GM13976 (cell line): ENCODE measurements at regions not wholly inside any gene's neighbourhood (a gene's known extent, or its start where the extent isn't known, plus 50 kb on each side); places are given as distances from the start of the nearest gene placed in this dataset.

Experiments used
- DNase-seq: peaks from one replicate; pipeline ENCODE4 v3.0.0; 2012; ENCODE audit warnings: low spot score
- CTCF ChIP-seq: IDR thresholded peaks from 2 replicates; pipeline ENCODE4 v1.5.1; 2012; ENCODE audit warnings: borderline replicate concordance, mild to moderate bottlenecking; ENCODE audit not compliant: insufficient read depth; ENCODE audit errors: extremely low read depth, missing control alignments, control extremely low read depth
- in situ Hi-C: fragments of 300-500 bp; cut with MboI; formaldehyde crosslinking; loops from one replicate; pipeline ENCODE4 v1.12.0; 2022; ENCODE audit warnings: low sequenced_read_pairs, mixed read lengths, inconsistent platforms; ENCODE audit not compliant: unreplicated experiment

- no peak for DNase-seq
- no peak for TF ChIP-seq CTCF
- in situ Hi-C loops = no loop called here
Observed at GRCh38 chr18:67194886-67195285, 321.6 kb downstream of the DSEL start.

- in situ Hi-C loops = no loop called here
- no peak for TF ChIP-seq CTCF
- no peak for DNase-seq
Observed at GRCh38 chr18:67192535-67192934, 324.0 kb downstream of the DSEL start.

GRCh38 chr18:67183398-67183797 is 333.1 kb downstream of the DSEL start:
- no peak for TF ChIP-seq CTCF
- DNase-seq = no peak
- in situ Hi-C loops = no loop called here

- no peak for DNase-seq
- no peak for TF ChIP-seq CTCF
- in situ Hi-C loops = no loop called here
Observed at GRCh38 chr18:67179726-67180125, 336.8 kb downstream of the DSEL start.

GRCh38 chr18:67159662-67160061 is 356.9 kb downstream of the DSEL start:
- in situ Hi-C loops = no loop called here
- no peak for DNase-seq
- no peak for TF ChIP-seq CTCF

- in situ Hi-C loops = no loop called here
- TF ChIP-seq CTCF = no peak
- no peak for DNase-seq
Observed at GRCh38 chr18:67154979-67155378, 361.5 kb downstream of the DSEL start.

- DNase-seq = no peak
- no peak for TF ChIP-seq CTCF
- in situ Hi-C loops = no loop called here
Observed at GRCh38 chr18:67151366-67151765, 365.2 kb downstream of the DSEL start.
